Thyroid gland (tissue), 4 donors: ENCODE measurements at regions not wholly inside any gene's neighbourhood (a gene's known extent, or its start where the extent isn't known, plus 50 kb on each side); places are given as distances from the start of the nearest gene placed in this dataset.

Experiments used
- POLR2A ChIP-seq, 2 donors: fragments of 450-650 bp; IDR thresholded peaks; one replicate each; pipeline ENCODE4 v1.6.1; 2017; ENCODE audit warnings: antibody characterized with exemption in 2 of 2, mild to moderate bottlenecking in 2 of 2, moderate library complexity in 1 of 2
- TF ChIP-seq, protein P1 (sequence below), 6 experiments: fragments of 200-600 bp in 3 of 6; fragments of 450-650 bp in 3 of 6; sonication (generic) in 3 of 6; IDR thresholded peaks; one replicate each; pipeline ENCODE4 v1.5.1; 2016 to 2019; ENCODE audit warnings: antibody characterized with exemption in 6 of 6, mild to moderate bottlenecking in 2 of 6, inconsistent platforms in 1 of 6, moderate library complexity in 1 of 6

DNA sequence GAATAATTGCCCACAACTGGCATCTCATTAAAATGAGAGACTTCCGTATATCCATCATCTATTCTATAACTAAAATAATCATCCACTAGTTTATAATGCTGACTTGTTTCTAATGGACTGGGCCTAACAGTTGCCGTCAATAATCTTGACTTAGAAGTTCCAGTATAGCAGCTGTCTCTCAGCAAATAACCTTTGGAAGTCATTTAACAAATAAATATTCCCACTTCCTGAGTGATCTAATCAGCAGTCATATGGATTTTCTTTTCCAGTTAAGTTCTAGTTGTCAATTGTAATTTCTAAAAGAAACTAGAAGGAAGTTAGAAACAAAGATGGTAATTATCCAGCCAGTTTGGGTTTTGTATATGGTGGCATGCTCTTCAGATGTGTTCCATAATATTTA is 177.8 kb downstream of the GXYLT1 start:
- TF ChIP-seq POLR2A (IDR thresholded peaks at IDR 0.05), result no peak
- TF ChIP-seq, protein P1, sequence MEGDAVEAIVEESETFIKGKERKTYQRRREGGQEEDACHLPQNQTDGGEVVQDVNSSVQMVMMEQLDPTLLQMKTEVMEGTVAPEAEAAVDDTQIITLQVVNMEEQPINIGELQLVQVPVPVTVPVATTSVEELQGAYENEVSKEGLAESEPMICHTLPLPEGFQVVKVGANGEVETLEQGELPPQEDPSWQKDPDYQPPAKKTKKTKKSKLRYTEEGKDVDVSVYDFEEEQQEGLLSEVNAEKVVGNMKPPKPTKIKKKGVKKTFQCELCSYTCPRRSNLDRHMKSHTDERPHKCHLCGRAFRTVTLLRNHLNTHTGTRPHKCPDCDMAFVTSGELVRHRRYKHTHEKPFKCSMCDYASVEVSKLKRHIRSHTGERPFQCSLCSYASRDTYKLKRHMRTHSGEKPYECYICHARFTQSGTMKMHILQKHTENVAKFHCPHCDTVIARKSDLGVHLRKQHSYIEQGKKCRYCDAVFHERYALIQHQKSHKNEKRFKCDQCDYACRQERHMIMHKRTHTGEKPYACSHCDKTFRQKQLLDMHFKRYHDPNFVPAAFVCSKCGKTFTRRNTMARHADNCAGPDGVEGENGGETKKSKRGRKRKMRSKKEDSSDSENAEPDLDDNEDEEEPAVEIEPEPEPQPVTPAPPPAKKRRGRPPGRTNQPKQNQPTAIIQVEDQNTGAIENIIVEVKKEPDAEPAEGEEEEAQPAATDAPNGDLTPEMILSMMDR (IDR thresholded peaks at IDR 0.05), result no peak
